ENCODE measurements at regions not wholly inside any gene's neighbourhood (a gene's known extent, or its start where the extent isn't known, plus 50 kb on each side); places are given as distances from the start of the nearest gene placed in this dataset.
"Not testable (repeated sequence)": the region's sequence is repeated elsewhere in the genome, so short reads cannot be mapped to it uniquely, and the experiment has no call there.

- no peak for TF ChIP-seq CTCF (IDR thresholded peaks at IDR 0.05; ENCODE audit: insufficient read depth, low read depth, low read length)
- no peak for DNase-seq (ENCODE audit: low read depth)
- H3K4me3 ChIP-seq (ENCODE audit: low read depth, low read length): no peak overlapping the region
These were observed 1170.7 kb upstream of the SLC39A10 start for GRCh38 chr2:194486326-194486725.

GRCh38 chr2:194483041-194483440 is 1174.0 kb upstream of the SLC39A10 start:
- DNase-seq (ENCODE audit: low read depth): no peak
- no peak for TF ChIP-seq CTCF (IDR thresholded peaks at IDR 0.05; ENCODE audit: insufficient read depth, low read depth, low read length)
- H3K4me3 ChIP-seq (ENCODE audit: low read depth, low read length): no peak overlapping the region

GRCh38 chr2:194465641-194466040 is 1191.4 kb upstream of the SLC39A10 start:
- no peak for TF ChIP-seq CTCF (IDR thresholded peaks at IDR 0.05; ENCODE audit: insufficient read depth, low read depth, low read length)
- DNase-seq (ENCODE audit: low read depth): no peak
- H3K4me3 ChIP-seq (ENCODE audit: low read depth, low read length): no peak overlapping the region

- DNase-seq (ENCODE audit: low read depth): no peak
- no peak for TF ChIP-seq CTCF (IDR thresholded peaks at IDR 0.05; ENCODE audit: insufficient read depth, low read depth, low read length)
- no peak overlapping the region for H3K4me3 ChIP-seq (ENCODE audit: low read depth, low read length)
These were observed 1191.9 kb upstream of the SLC39A10 start for GRCh38 chr2:194464964-194465638.

- not testable (repeated sequence) for DNase-seq (ENCODE audit: low read depth); H3K4me3 ChIP-seq (ENCODE audit: low read depth, low read length)
These were observed 1194.1 kb upstream of the SLC39A10 start for GRCh38 chr2:194462883-194463282.

GRCh38 chr2:194455358-194455757 is 1201.7 kb upstream of the SLC39A10 start:
- TF ChIP-seq CTCF (IDR thresholded peaks at IDR 0.05; ENCODE audit: insufficient read depth, low read depth, low read length): no peak
- DNase-seq (ENCODE audit: low read depth): no peak
- H3K4me3 ChIP-seq (ENCODE audit: low read depth, low read length): no peak overlapping the region

GRCh38 chr2:194452504-194452903 is 1204.5 kb upstream of the SLC39A10 start:
- no peak overlapping the region for H3K4me3 ChIP-seq (ENCODE audit: low read depth, low read length)
- TF ChIP-seq CTCF (IDR thresholded peaks at IDR 0.05; ENCODE audit: insufficient read depth, low read depth, low read length): no peak
- DNase-seq (ENCODE audit: low read depth): no peak

Measured in fibroblast of villous mesenchyme (primary cell).